Neural progenitor cell (in vitro differentiated cells): ENCODE measurements at regions not wholly inside any gene's neighbourhood (a gene's known extent, or its start where the extent isn't known, plus 50 kb on each side); places are given as distances from the start of the nearest gene placed in this dataset.
A peak's percentile ranks its signal among the peaks of the same experiment; 100 is the strongest.

ENCODE experiments used
- DNase-seq: peaks from one replicate; pipeline ENCODE4 v3.0.0-alpha.2; 2016; ENCODE audit warnings: low spot score
- H2AFZ ChIP-seq: fragments of 200-600 bp; sonication (generic); replicated peaks from 2 replicates; pipeline ENCODE4 v1.6.1; 2016; ENCODE audit warnings: antibody characterized with exemption
- H3F3A ChIP-seq: fragments of 200-600 bp; sonication (generic); 2 replicates; pipeline ENCODE4 v1.6.1; 2016; ENCODE audit warnings: antibody characterized with exemption, low read depth
- H3K27ac ChIP-seq: fragments of 200-600 bp; sonication (generic); 2 replicates; pipeline ENCODE4 v1.5.1; 2016; ENCODE audit warnings: mild to moderate bottlenecking
- H3K27me3 ChIP-seq: fragments of 200-600 bp; sonication (generic); 2 replicates; pipeline ENCODE4 v1.6.1; 2016; ENCODE audit warnings: mild to moderate bottlenecking, moderate library complexity
- H3K36me3 ChIP-seq: fragments of 200-600 bp; sonication (generic); 2 replicates; pipeline ENCODE4 v1.5.1; 2016
- H3K4me1 ChIP-seq: fragments of 200-600 bp; sonication (generic); 2 replicates; pipeline ENCODE4 v1.6.1; 2016; ENCODE audit warnings: mixed run types
- H3K4me2 ChIP-seq: fragments of 200-600 bp; sonication (generic); 2 replicates; pipeline ENCODE4 v1.6.1; 2016
- H3K4me3 ChIP-seq: fragments of 200-600 bp; sonication (generic); 2 replicates; pipeline ENCODE4 v1.5.1; 2016
- H3K79me2 ChIP-seq: fragments of 200-600 bp; sonication (generic); 2 replicates; pipeline ENCODE4 v1.6.1; 2016; ENCODE audit warnings: low read depth
- H3K9ac ChIP-seq: fragments of 200-600 bp; sonication (generic); 2 replicates; pipeline ENCODE4 v1.6.1; 2016
- H3K9me3 ChIP-seq: fragments of 200-600 bp; sonication (generic); 2 replicates; pipeline ENCODE4 v1.5.1; 2016; ENCODE audit warnings: low read depth
- H4K20me1 ChIP-seq: fragments of 200-600 bp; sonication (generic); 2 replicates; pipeline ENCODE4 v1.6.1; 2016; ENCODE audit warnings: low read depth
- H3K27ac Mint-ChIP-seq: 3 replicates; pipeline ENCODE4 v1.8.0; 2021; ENCODE audit warnings: mixed read lengths
- H3K27me3 Mint-ChIP-seq: 2 replicates; pipeline ENCODE4 v1.8.0; 2022; ENCODE audit warnings: low read depth, mild to moderate bottlenecking, inconsistent platforms, moderate library complexity, mixed read lengths; ENCODE audit not compliant: insufficient read depth
- H3K36me3 Mint-ChIP-seq: 3 replicates; pipeline ENCODE4 v1.8.0; 2021; ENCODE audit warnings: mixed read lengths
- H3K4me1 Mint-ChIP-seq: 3 replicates; pipeline ENCODE4 v1.8.0; 2021; ENCODE audit warnings: mixed read lengths
- H3K4me3 Mint-ChIP-seq: 3 replicates; pipeline ENCODE4 v1.8.0; 2021; ENCODE audit warnings: mild to moderate bottlenecking, moderate library complexity, mixed read lengths
- H3K9me3 Mint-ChIP-seq: 3 replicates; pipeline ENCODE4 v1.8.0; 2020; ENCODE audit warnings: mixed read lengths
- EZH2 ChIP-seq: fragments of 200-600 bp; sonication (generic); IDR thresholded peaks from 2 replicates; pipeline ENCODE4 v1.6.1; 2017; ENCODE audit warnings: antibody characterized with exemption, mild to moderate bottlenecking, moderate library complexity
- EZH2phosphoT487 ChIP-seq: fragments of 200-600 bp; sonication (generic); IDR thresholded peaks from 2 replicates; pipeline ENCODE4 v1.6.1; 2017; ENCODE audit warnings: antibody characterized with exemption
- TF ChIP-seq, protein P1 (sequence below): fragments of 200-600 bp; sonication (generic); IDR thresholded peaks from 2 replicates; pipeline ENCODE4 v1.5.1; 2017; ENCODE audit warnings: antibody characterized with exemption, mild to moderate bottlenecking

DNA sequence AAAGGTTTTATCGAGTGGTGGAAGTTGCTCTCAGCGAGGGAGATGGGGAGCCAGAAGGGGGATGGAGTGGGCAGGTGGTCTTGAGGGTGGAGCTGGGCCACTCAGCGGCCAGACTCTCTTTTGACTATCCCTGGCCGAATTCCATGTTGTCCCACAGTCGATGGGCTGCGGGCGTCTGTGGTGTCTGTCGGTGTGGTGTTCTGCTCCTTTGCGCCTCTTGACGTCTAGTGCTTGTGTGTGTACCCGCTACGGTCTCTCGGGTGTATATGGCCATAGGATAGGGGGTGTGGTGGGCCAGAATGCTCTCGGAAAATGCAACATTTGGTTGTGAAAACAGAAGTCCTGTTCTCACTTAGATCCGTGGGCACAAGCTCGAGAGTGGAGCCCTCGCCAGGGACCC, 297.0 kb downstream of the CGGBP1 start:
- Histone ChIP-seq H3K4me2 (no peak overlapping the region), H3K4me1 (no peaks in the 10 kb centered on the region), H3K27ac (no peak overlapping the region), H4K20me1 (no peaks in the 10 kb centered on the region), H3K9me3 (no peaks in the 10 kb centered on the region), H3K4me3 (no peak overlapping the region), H3K9ac (no peak overlapping the region), H3K36me3 (no peaks in the 10 kb centered on the region), H2AFZ (no peak overlapping the region), H3K79me2 (no peaks in the 10 kb centered on the region), H3F3A (no peaks in the 10 kb centered on the region), H3K27me3 (no peaks in the 10 kb centered on the region)
- Mint-ChIP-seq H3K27me3 (no peaks in the 10 kb centered on the region), H3K27ac (no peak overlapping the region), H3K4me3 (peak overlapping the region; percentile 6), H3K36me3 (no peaks in the 10 kb centered on the region), H3K4me1 (peaks cover 4% of the 10 kb centered on the region), H3K9me3 (peaks cover 7% of the 10 kb centered on the region)
- DNase-seq: no peak
- no peak for TF ChIP-seq EZH2phosphoT487
- TF ChIP-seq EZH2: no peak
- TF ChIP-seq, protein P1, sequence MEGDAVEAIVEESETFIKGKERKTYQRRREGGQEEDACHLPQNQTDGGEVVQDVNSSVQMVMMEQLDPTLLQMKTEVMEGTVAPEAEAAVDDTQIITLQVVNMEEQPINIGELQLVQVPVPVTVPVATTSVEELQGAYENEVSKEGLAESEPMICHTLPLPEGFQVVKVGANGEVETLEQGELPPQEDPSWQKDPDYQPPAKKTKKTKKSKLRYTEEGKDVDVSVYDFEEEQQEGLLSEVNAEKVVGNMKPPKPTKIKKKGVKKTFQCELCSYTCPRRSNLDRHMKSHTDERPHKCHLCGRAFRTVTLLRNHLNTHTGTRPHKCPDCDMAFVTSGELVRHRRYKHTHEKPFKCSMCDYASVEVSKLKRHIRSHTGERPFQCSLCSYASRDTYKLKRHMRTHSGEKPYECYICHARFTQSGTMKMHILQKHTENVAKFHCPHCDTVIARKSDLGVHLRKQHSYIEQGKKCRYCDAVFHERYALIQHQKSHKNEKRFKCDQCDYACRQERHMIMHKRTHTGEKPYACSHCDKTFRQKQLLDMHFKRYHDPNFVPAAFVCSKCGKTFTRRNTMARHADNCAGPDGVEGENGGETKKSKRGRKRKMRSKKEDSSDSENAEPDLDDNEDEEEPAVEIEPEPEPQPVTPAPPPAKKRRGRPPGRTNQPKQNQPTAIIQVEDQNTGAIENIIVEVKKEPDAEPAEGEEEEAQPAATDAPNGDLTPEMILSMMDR: no peak

DNA sequence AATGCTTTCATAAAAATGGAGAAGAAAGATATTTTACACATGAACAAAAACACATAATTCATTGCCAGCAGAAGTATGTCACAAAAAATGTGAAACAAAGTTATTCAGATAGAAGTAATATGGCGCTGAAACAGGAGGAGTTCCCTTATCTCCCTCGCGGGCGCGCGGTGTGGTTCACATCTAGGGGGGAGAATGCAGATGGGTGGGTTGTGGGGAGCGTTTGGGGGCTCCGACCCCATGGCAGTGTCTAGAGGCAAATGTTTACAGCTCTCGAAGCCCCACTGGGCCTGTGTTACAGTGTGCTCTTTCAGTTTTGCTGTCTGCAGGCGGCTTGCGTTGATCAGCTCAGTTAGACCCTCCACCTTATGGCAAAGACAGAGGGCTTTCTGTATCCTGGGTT, 297.5 kb downstream of the CGGBP1 start:
- H3F3A ChIP-seq: no peaks in the 10 kb centered on the region
- Mint-ChIP-seq H3K36me3 (no peaks in the 10 kb centered on the region), H3K9me3 (peaks cover 7% of the 10 kb centered on the region), H3K4me3 (no peak overlapping the region), H3K4me1 (no peaks in the 10 kb centered on the region), H3K27ac (no peak overlapping the region), H3K27me3 (no peaks in the 10 kb centered on the region)
- H3K9me3 ChIP-seq: no peaks in the 10 kb centered on the region
- H3K9ac ChIP-seq: no peak overlapping the region
- TF ChIP-seq EZH2phosphoT487: no peak
- no peak for TF ChIP-seq EZH2
- TF ChIP-seq, protein P1: no peak
- no peak overlapping the region for H3K27ac ChIP-seq
- no peaks in the 10 kb centered on the region for H4K20me1 ChIP-seq
- H3K79me2 ChIP-seq: no peaks in the 10 kb centered on the region
- no peak overlapping the region for H3K4me2 ChIP-seq
- no peaks in the 10 kb centered on the region for H3K4me1 ChIP-seq
- H2AFZ ChIP-seq: no peak overlapping the region
- H3K27me3 ChIP-seq: no peaks in the 10 kb centered on the region
- H3K36me3 ChIP-seq: no peaks in the 10 kb centered on the region
- no peak overlapping the region for H3K4me3 ChIP-seq
- no peak for DNase-seq

DNA sequence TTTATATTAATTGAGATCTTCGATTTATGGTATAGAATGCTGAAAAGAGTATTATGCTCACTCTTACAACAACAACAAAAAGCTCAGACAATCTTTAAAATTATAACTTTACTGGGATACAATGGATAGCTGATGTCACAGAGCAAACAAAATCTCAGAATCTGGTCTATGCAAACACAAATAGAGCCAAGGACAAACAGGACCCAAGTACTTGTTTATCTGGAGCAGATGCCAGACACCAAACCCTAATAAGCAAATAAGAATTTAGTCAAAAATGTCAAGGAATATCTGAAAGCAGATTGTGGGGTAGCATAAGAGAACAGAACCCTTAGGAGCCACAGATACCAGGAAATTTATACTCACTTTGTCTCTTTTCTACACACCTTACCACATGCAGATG, 302.2 kb downstream of the CGGBP1 start:
- H3K27me3 Mint-ChIP-seq: no peaks in the 10 kb centered on the region
- H3K9ac ChIP-seq: no peak overlapping the region
- TF ChIP-seq EZH2phosphoT487: no peak
- TF ChIP-seq, protein P1: no peak

More for the DNA sequence above, 302.2 kb downstream of the CGGBP1 start:
- Histone ChIP-seq H2AFZ (no peak overlapping the region), H4K20me1 (no peaks in the 10 kb centered on the region), H3K4me1 (no peaks in the 10 kb centered on the region), H3K27ac (no peak overlapping the region), H3K27me3 (no peaks in the 10 kb centered on the region), H3K4me3 (no peak overlapping the region), H3K79me2 (no peaks in the 10 kb centered on the region), H3K4me2 (no peak overlapping the region), H3K36me3 (no peaks in the 10 kb centered on the region), H3K9me3 (no peaks in the 10 kb centered on the region), H3F3A (no peaks in the 10 kb centered on the region)
- Mint-ChIP-seq H3K27ac (no peak overlapping the region), H3K9me3 (peaks cover 5% of the 10 kb centered on the region), H3K36me3 (no peaks in the 10 kb centered on the region), H3K4me1 (no peaks in the 10 kb centered on the region), H3K4me3 (no peak overlapping the region)
- no peak for DNase-seq
